ENCODE measurements at regions not wholly inside any gene's neighbourhood (a gene's known extent, or its start where the extent isn't known, plus 50 kb on each side); places are given as distances from the start of the nearest gene placed in this dataset.

DNA sequence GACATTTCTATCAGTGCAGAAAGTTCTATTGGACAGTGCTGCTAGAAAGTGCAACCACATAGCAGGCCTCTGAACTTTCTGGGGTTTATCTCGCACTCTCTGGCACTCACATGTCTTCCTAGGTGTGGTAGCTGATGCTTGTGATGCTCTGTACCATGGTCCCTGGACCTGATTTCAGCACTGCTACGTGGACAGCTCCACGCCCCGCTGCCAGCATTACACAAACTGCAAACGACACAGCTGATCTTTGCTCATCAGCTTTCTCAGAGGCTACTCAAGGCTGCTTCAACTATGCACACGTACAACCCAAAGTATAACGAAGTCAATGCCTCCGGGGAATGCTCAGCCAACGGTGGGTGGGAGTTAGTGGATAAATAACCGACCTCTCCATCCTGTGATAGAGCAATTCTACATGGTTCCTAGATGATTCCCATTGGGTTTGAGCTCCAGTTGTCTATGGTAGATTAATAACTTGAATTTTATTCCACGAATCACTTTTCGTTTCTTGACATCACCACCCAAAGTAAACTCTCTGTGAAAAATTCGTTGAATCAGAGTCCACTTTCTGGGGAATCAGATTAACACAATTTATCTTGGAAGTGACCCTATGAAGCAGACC, 302.5 kb downstream of the ACTR3B start:
- TF ChIP-seq CTCF (conservative IDR thresholded peaks at IDR 0.05 in 1 of 2, IDR thresholded peaks at IDR 0.05 in 1 of 2; ENCODE audit: extremely low read depth in 1 of 2, insufficient read depth in 1 of 2, low read depth in 1 of 2, low read length in 2 of 2) (no peak), EZH2 (IDR thresholded peaks at IDR 0.05; ENCODE audit: borderline replicate concordance, low read length) (no peak)
